Vagina (tissue), 2 donors: ENCODE measurements at regions not wholly inside any gene's neighbourhood (a gene's known extent, or its start where the extent isn't known, plus 50 kb on each side); places are given as distances from the start of the nearest gene placed in this dataset.

Experiments used
- CTCF ChIP-seq, 3 experiments: fragments of 450-650 bp in 2 of 3; fragments of 200-600 bp in 1 of 3; sonication (generic) in 1 of 3; IDR thresholded peaks; one replicate each; pipeline ENCODE4 v1.5.1; 2017 to 2019; ENCODE audit warnings: antibody characterized with exemption in 3 of 3, mild to moderate bottlenecking in 2 of 3, moderate library complexity in 2 of 3
- POLR2A ChIP-seq, 2 donors: fragments of 450-650 bp; IDR thresholded peaks; one replicate each; pipeline ENCODE4 v1.6.1; 2017; ENCODE audit warnings: antibody characterized with exemption in 2 of 2, mild to moderate bottlenecking in 2 of 2, moderate library complexity in 2 of 2
- POLR2AphosphoS5 ChIP-seq, 2 donors: sonication (generic); formaldehyde crosslinking; IDR thresholded peaks; one replicate each; pipeline ENCODE4 v1.9.0; 2017; ENCODE audit warnings: antibody characterized with exemption in 2 of 2, mild to moderate bottlenecking in 2 of 2, low read depth in 1 of 2; ENCODE audit not compliant: insufficient read depth in 1 of 2

GRCh38 chr16:25563700-25564099, 128.1 kb upstream of the HS3ST4 start:
- no peak for TF ChIP-seq CTCF (IDR thresholded peaks at IDR 0.05)
- no peak for TF ChIP-seq POLR2A (IDR thresholded peaks at IDR 0.05)
- no peak for TF ChIP-seq POLR2AphosphoS5 (IDR thresholded peaks at IDR 0.05; ENCODE audit: insufficient read depth in 1 of 2, low read depth in 1 of 2)
